Heart left ventricle (tissue), 13 donors: ENCODE measurements at regions not wholly inside any gene's neighbourhood (a gene's known extent, or its start where the extent isn't known, plus 50 kb on each side); places are given as distances from the start of the nearest gene placed in this dataset.

Experiments used
- POLR2A ChIP-seq, 2 donors: fragments of 450-650 bp; IDR thresholded peaks; one replicate each; pipeline ENCODE4 v1.6.1; 2017; ENCODE audit warnings: antibody characterized with exemption in 2 of 2, mild to moderate bottlenecking in 2 of 2, moderate library complexity in 2 of 2
- TF ChIP-seq, protein P1 (sequence below), 12 donors: fragments of 200-600 bp; sonication (generic) in 4 of 12; IDR thresholded peaks; one replicate each; pipeline versions ENCODE4 v1.5.0 to v1.8.0; 2018 to 2022; ENCODE audit warnings: antibody characterized with exemption in 12 of 12, mild to moderate bottlenecking in 5 of 12
- donor health status: ischemic (EF 13 %, LVEDD 7.1; RV severe dilation, severe dysfunction).
- donor health status: DM: no; HTN: yes; CAD: no.
- donor health status: DM: no; HTN: no; CAD: no.
- donor health status: ischemic (EF 25% LVEDD 6.9; RV normal size, moderate dysfunction).
- donor health status: ischemic (EF 25% LVEDD 5.7; RV mildly dilated, moderate dysfunction).
- donor health status: ischemic (EF 35%, LVEDD 5.7; RV mildly dilated, moderate dysfunction).
- donor health status: nonischemic (EF 11% LVEDD 7.7; RV severe dilation, severe dysfunction).
- donor health status: DM: yes; HTN: yes; CAD: no.
- donor health status: PGD.
- donor health status: ischemic (EF 29% LVEDD 5.4; RV normal size, mild dysfunction).
- donor health status: nonischemic (EF 23%, LVEDD 6.1; RV moderate dilation, normal function).

DNA sequence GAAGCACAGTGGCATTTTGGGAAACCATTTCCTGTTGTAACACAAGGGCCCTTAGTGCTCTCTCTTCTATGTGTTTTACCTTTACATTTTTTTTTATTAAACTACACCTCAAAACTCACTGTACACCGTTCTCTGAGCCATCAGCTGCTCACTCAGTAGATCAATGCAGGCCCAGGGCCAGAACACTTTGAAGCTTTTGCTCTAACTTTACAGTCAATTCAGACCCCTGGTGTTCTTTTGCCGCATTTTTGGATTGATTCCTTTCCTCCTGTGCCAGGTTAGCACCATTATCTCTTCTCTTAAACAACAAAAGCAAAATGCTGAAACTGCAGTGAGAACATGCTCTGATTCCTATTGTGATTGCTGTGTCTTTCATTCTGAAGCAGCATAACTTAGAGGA lies 269.8 kb upstream of the RGMB start:
- TF ChIP-seq, protein P1, sequence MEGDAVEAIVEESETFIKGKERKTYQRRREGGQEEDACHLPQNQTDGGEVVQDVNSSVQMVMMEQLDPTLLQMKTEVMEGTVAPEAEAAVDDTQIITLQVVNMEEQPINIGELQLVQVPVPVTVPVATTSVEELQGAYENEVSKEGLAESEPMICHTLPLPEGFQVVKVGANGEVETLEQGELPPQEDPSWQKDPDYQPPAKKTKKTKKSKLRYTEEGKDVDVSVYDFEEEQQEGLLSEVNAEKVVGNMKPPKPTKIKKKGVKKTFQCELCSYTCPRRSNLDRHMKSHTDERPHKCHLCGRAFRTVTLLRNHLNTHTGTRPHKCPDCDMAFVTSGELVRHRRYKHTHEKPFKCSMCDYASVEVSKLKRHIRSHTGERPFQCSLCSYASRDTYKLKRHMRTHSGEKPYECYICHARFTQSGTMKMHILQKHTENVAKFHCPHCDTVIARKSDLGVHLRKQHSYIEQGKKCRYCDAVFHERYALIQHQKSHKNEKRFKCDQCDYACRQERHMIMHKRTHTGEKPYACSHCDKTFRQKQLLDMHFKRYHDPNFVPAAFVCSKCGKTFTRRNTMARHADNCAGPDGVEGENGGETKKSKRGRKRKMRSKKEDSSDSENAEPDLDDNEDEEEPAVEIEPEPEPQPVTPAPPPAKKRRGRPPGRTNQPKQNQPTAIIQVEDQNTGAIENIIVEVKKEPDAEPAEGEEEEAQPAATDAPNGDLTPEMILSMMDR (IDR thresholded peaks at IDR 0.05), result no peak
- no peak for TF ChIP-seq POLR2A (IDR thresholded peaks at IDR 0.05)
